OCI-LY3 (cell line): ENCODE measurements at regions not wholly inside any gene's neighbourhood (a gene's known extent, or its start where the extent isn't known, plus 50 kb on each side); places are given as distances from the start of the nearest gene placed in this dataset.

ENCODE experiments used
- H2AFZ ChIP-seq: fragments of 200-600, 300-600 bp; shearing (Covaris generic); 2 replicates; pipeline ENCODE4 v1.6.0; 2014; ENCODE audit warnings: antibody characterized with exemption, low read depth, low read length
- H3K27ac ChIP-seq: fragments of 200-600, 300-600 bp; sonication (generic); 2 replicates; pipeline ENCODE4 v1.5.1; 2014; ENCODE audit warnings: mild to moderate bottlenecking, low read length, moderate library complexity, mixed read lengths
- H3K27me3 ChIP-seq: fragments of 200-600, 300-600 bp; sonication (generic); 2 replicates; pipeline ENCODE4 v1.6.1; 2014; ENCODE audit warnings: low read depth, low read length, mixed read lengths
- H3K36me3 ChIP-seq: fragments of 200-600, 300-600 bp; sonication (generic); replicated peaks from 2 replicates; pipeline ENCODE3; 2014; ENCODE audit warnings: low read depth, low read length, mixed read lengths
- H3K4me1 ChIP-seq: fragments of 300-600, 200-600 bp; sonication (generic); 2 replicates; pipeline ENCODE4 v1.6.1; 2014; ENCODE audit warnings: low read length, mixed read lengths
- H3K4me2 ChIP-seq: fragments of 200-600, 300-600 bp; sonication (generic); 2 replicates; pipeline ENCODE4 v1.6.1; 2014; ENCODE audit warnings: low read length, mixed read lengths
- H3K4me3 ChIP-seq: fragments of 300-600, 200-600 bp; sonication (generic); 2 replicates; pipeline ENCODE4 v1.5.1; 2014; ENCODE audit warnings: antibody characterized with exemption, mild to moderate bottlenecking, low read length, moderate library complexity
- H3K79me2 ChIP-seq: fragments of 300-600, 200-600 bp; shearing (Covaris generic); 2 replicates; pipeline ENCODE4 v1.6.1; 2014; ENCODE audit warnings: mild to moderate bottlenecking, low read length, mixed read lengths
- H3K9ac ChIP-seq: fragments of 300-600, 200-600 bp; shearing (Covaris generic); 2 replicates; pipeline ENCODE4 v1.6.0; 2014; ENCODE audit warnings: mild to moderate bottlenecking, low read length, moderate library complexity
- H3K9me3 ChIP-seq: fragments of 200-600, 300-600 bp; shearing (Covaris generic); 2 replicates; pipeline ENCODE4 v1.6.1; 2014; ENCODE audit warnings: low read length, mixed read lengths; ENCODE audit not compliant: insufficient read depth
- H4K20me1 ChIP-seq: fragments of 200-600, 300-600 bp; sonication (generic); 2 replicates; pipeline ENCODE4 v1.6.1; 2016; ENCODE audit warnings: low read length, mixed read lengths; ENCODE audit not compliant: insufficient read depth
- EZH2phosphoT487 ChIP-seq: fragments of 200-600 bp; shearing (Covaris generic); IDR thresholded peaks from 2 replicates; pipeline ENCODE4 v1.6.1; 2018; ENCODE audit warnings: antibody characterized with exemption, mixed run types, low read depth
- TF ChIP-seq, protein P1 (sequence below): fragments of 200-600, 300-600 bp; sonication (generic); IDR thresholded peaks from 2 replicates; pipeline ENCODE4 v1.5.1; 2014; ENCODE audit warnings: antibody characterized with exemption, low read length, low read depth

DNA sequence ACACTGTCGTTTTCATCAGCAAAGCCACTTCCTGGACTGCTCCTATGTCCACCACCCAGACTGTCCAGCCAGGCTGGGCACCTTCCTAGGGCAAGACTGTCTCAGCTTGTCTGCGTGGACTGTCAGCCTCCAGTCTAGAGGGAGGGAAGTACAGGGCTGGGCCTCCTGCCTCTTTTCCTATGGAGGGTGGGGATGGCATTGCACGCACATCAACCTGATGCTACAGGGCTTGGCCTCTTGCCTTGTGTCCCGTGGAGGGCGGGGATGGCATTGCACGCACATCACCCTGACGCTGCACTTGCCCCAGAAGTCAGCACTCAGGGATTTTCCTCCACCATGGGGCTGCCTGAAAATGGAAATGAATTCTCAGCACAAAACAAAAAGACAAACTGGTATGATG, 304.2 kb upstream of the CDH4 start:
- no peak overlapping the region for H3K9ac ChIP-seq
- no peaks in the 10 kb centered on the region for H3K4me1 ChIP-seq
- no peak overlapping the region for H3K27ac ChIP-seq
- no peak overlapping the region for H3K4me3 ChIP-seq
- H3K36me3 ChIP-seq = no peaks in the 10 kb centered on the region
- no peak overlapping the region for H2AFZ ChIP-seq
- peaks cover 13% of the 10 kb centered on the region; the same call in 1 of the 2 replicates for H3K27me3 ChIP-seq
- H3K9me3 ChIP-seq = no peaks in the 10 kb centered on the region
- no peak for TF ChIP-seq EZH2phosphoT487
- TF ChIP-seq, protein P1, sequence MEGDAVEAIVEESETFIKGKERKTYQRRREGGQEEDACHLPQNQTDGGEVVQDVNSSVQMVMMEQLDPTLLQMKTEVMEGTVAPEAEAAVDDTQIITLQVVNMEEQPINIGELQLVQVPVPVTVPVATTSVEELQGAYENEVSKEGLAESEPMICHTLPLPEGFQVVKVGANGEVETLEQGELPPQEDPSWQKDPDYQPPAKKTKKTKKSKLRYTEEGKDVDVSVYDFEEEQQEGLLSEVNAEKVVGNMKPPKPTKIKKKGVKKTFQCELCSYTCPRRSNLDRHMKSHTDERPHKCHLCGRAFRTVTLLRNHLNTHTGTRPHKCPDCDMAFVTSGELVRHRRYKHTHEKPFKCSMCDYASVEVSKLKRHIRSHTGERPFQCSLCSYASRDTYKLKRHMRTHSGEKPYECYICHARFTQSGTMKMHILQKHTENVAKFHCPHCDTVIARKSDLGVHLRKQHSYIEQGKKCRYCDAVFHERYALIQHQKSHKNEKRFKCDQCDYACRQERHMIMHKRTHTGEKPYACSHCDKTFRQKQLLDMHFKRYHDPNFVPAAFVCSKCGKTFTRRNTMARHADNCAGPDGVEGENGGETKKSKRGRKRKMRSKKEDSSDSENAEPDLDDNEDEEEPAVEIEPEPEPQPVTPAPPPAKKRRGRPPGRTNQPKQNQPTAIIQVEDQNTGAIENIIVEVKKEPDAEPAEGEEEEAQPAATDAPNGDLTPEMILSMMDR = no peak
- no peak overlapping the region for H3K4me2 ChIP-seq
- H3K79me2 ChIP-seq = no peaks in the 10 kb centered on the region
- H4K20me1 ChIP-seq = no peaks in the 10 kb centered on the region

DNA sequence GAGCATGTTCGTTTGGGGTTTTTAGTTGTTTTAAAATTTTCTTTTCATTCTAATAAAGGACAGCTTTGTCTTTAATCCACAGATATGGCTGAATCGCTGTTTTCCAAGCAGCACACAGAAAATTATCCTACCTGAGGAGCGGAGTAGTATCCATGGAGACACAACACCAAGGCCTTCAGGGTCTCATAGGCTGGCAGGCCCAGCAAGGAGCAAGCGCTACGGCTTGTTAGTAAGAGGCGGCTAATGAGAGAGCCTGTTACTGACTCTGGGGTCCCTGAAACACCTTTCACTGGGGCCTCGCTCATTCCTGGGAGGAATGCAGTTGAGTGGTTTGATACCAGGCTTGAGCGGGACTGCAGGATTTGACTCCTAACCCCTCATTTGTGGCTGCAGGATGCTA, 303.8 kb upstream of the CDH4 start:
- TF ChIP-seq, protein P1 = no peak
- no peak for TF ChIP-seq EZH2phosphoT487
- Histone ChIP-seq H3K4me3 (no peak overlapping the region), H3K27me3 (peaks cover 10% of the 10 kb centered on the region; the same call in 1 of the 2 replicates), H3K79me2 (no peaks in the 10 kb centered on the region), H3K4me2 (no peak overlapping the region), H2AFZ (no peak overlapping the region), H3K4me1 (no peaks in the 10 kb centered on the region), H3K9me3 (no peaks in the 10 kb centered on the region), H4K20me1 (no peaks in the 10 kb centered on the region), H3K9ac (no peak overlapping the region), H3K27ac (no peak overlapping the region), H3K36me3 (no peaks in the 10 kb centered on the region)

DNA sequence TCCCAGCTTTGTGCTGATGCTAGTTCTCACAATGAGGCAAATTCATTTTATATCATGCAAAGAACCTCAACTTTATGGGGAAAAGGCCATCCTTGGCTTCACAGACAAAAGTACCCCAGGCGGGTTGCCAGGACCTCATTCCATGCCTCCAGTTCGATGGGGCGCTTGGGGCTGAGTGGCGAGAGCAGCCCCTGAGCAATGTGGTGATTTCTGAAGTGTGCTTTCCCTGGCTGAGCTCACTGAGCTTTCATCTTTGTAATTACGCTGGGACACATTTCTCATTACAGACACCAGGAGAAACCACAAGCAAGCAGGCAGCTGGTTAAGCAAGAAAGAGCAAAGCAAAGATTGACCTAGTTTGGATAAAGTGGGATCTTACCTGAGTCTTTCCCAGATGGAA, 301.5 kb upstream of the CDH4 start:
- Histone ChIP-seq H3K27me3 (peaks cover 9% of the 10 kb centered on the region; the same call in 1 of the 2 replicates), H3K79me2 (no peaks in the 10 kb centered on the region), H3K36me3 (no peaks in the 10 kb centered on the region), H3K9ac (no peak overlapping the region), H3K4me2 (no peak overlapping the region), H3K27ac (no peak overlapping the region), H2AFZ (no peak overlapping the region), H3K4me3 (no peak overlapping the region), H3K4me1 (no peaks in the 10 kb centered on the region), H3K9me3 (no peaks in the 10 kb centered on the region), H4K20me1 (no peaks in the 10 kb centered on the region)
- TF ChIP-seq, protein P1 = no peak
- TF ChIP-seq EZH2phosphoT487 = no peak

DNA sequence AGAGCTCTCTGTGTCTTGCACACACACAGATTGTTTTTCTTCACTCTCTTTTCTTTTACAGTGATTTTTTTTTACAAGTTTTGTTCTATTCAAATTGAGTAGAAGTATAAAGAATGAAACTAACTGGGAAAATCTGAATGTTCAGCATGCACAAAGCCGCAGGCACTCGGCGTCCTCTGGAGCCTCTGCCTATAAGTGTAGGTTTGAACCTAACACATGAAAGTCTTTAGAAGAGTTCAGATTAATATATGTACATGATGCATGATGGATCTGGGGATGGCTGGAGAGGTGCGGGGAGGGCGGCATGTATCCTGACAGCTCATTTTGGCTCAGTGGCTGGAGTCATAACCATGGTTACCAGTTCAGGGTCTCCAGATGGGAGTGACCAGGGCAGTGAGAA, 301.1 kb upstream of the CDH4 start:
- peaks cover 10% of the 10 kb centered on the region; the same call in 1 of the 2 replicates for H3K27me3 ChIP-seq
- TF ChIP-seq, protein P1 = no peak
- no peak for TF ChIP-seq EZH2phosphoT487
- H3K27ac ChIP-seq = no peak overlapping the region
- no peak overlapping the region for H3K9ac ChIP-seq
- no peak overlapping the region for H3K4me3 ChIP-seq
- H3K9me3 ChIP-seq = no peaks in the 10 kb centered on the region
- no peaks in the 10 kb centered on the region for H3K79me2 ChIP-seq
- no peaks in the 10 kb centered on the region for H3K4me1 ChIP-seq
- H3K36me3 ChIP-seq = no peaks in the 10 kb centered on the region
- no peaks in the 10 kb centered on the region for H4K20me1 ChIP-seq
- no peak overlapping the region for H2AFZ ChIP-seq
- no peak overlapping the region for H3K4me2 ChIP-seq
